Inflammatory macrophage treated with lipopolysaccharide for 4 hours (primary cell): ENCODE measurements at regions not wholly inside any gene's neighbourhood (a gene's known extent, or its start where the extent isn't known, plus 50 kb on each side); places are given as distances from the start of the nearest gene placed in this dataset.
A peak's percentile ranks its signal among the peaks of the same experiment; 100 is the strongest.
"Not testable (repeated sequence)": the region's sequence is repeated elsewhere in the genome, so short reads cannot be mapped to it uniquely, and the experiment has no call there.

Experiments
- DNase-seq: peaks from one replicate; pipeline ENCODE4 v3.0.0-alpha.2; 2020

DNA sequence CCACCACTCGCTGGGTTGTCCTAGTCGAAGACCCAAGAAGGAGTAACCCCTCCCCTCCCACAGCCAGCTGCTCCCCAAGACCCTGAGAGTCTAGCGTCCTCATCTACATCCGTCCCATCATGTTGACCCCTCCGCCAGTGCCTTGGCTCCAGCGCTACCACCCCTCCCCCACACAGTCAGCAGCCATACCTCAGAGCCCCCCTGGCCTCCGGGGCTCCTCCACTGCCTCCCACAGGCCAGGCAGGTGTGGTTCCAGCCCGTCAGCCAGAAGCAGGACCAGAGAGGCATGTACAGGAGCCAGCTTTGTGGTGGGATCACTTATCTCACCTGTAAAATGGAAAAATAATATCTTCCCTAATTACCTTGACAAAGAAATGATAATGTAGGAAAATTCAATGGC, 51.5 kb upstream of the PHF21B start:
- no peak for DNase-seq

DNA sequence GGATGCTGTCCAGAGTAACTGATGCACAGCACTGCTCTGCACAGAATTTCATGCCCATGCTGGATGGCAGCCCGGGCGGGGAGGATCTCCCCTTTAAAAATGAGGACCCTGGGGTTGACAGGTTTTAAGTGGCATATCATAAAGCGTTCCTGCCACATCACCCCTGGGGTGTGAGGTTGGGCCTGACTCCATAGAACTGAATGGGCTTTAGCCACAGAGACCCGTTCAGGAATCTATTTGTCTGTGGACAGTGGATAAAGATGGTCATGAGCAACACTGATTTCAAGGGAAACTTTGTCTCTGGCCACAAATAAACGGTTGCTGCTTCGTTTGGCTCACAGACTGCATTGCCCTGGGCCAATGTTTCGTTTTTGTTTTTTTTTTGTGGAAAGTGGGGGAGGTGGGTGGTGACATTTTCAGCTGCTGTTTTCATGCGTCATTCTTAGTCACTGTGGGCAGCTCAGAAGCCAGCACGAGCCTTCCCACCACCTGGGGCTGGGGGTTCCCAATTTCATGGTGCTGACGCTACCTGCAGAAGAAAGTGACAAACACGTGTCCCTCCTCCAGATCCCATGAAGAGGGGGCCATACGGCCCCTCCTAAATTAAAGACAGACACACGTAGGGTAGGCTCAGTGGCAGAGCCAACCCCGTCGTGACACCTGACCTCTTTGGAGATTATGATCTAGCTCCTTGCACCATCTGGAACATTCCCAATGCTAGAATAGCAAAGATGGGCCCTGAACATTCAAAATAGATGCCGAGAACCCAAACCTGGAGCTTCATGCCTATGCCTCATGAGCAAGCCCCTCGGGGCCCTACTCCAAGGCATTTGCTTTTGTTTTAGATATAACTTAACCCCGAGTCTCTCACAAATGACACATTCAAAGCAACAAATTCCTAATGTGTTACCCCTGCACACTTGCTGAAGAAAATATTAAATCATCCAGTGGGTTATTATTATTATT, 54.8 kb upstream of the PHF21B start:
- DNase-seq: peak; percentile 44

DNA sequence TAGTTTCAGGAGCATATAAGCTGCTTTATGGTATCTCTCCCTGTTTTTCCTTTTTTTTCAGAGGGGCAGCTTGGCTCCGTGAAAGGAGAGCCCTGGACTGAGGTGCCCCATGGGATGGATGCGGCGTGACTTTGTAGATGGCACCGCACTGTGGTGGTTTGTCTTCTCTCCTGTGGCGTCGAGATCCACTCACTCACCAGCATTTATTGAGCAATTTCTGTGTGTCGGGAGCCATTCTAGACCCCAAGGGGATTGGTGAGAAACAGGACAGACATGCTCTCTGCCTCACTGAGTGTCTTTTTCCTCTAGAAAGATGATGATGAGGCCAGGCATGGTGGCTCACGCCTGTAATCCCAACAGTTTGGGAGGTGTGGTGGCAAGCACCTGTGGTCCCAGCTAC, 55.9 kb upstream of the PHF21B start:
- no peak for DNase-seq

DNA sequence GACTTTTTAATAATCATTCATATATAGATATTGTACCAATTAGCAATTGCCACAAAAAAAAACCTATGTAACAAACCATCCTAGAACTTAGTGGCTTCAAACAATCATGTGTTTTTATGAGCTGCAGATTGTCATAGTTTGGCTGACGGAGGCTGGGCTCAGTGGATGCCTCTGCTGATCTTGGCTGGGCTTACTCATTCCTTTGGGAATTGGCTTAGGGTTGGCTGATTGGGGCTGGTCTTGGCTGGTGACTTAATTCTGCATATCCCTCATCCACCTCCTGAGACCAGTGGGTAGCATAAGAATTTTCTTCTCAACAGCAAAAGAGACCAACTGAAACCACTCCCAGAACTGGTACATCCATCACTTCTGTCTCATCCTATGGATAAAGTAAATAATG, 57.9 kb upstream of the PHF21B start:
- DNase-seq: no peak

DNA sequence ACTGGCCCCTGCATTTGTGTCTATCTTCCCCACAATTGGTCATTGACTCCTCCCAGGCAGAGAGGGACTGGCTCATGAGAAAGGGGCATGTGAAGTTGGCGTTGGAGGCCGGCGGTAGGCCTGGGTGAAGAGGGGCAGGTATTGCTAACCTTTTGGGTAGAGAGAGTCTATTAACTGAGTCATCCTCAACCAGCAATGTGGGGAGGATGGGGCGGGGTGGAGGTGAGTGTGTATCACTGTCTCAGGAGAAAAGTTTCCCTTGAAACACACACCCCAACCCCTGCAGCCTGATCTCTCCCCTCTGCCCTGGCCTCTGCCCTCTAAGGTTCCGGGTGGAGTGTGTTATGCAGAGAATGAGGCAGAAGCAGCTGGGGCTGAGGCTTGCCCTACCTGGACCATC, 60.1 kb upstream of the PHF21B start:
- DNase-seq: no peak

DNA sequence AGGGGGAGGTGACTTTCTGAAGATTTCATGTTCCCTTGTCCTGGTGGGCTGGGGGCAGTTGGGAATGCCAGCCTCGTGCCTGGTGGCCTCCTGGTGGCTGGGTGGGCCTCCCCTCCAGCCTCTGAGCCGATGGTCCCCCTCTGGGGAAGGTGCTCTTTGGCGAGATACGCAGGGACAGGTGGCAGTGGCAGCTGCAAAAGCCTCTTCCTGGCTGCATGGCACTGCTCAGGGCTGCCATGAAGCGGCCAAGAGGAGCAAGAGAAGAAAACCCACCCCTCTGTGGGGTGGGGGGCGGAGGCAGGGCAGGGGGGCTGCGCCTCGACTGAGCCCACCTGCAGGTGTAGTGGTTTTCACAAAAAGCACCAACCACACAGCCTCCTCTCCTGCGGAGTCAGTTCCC, 61.8 kb upstream of the PHF21B start:
- no peak for DNase-seq

DNA sequence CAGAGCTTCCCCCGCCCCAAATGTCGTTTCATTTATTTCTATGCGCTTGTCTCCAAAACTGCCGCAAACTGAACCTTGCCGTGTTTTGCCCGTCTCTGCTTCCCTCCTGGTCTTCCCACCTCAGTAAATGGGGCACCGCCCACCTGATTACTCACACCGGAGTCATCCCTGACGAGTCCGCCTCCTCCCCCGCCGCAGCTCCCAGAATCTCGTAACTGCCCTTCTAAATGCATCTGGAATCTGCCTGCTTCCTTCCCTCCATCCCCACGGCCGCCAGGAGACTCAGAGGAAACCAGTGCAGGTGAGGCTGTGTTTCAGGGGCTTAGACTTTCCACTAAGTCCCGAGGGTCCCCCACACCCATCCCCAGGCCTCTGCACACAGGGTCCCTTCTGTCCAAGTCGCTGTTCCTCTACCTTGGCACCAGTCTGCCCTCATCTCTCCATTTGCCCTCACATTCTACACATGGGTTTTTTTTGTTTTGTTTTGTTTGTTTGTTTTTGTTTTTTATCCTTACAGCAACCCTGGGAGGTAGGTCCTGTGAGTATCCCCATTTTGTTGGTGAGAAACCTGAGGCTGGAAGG, 62.6 kb upstream of the PHF21B start:
- peak; percentile 3 for DNase-seq

DNA sequence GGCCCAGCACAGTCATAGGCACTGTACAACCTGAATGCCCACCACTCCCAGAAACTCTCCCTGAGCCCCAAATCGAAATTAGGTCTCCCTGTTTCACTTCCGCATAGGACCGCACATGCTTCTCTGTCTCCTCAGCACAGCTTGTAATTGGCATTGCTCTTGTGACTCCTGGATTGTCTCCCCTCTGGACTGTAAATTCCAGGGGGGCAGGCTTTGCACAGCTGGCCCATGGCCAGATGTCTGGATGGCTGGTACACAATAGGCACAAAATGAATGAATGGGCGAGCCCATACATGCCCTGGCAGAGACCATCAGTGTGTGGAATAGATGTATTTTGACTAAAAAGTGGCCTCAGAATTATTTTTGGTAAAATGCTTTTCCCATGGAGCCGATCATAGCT, 63.3 kb upstream of the PHF21B start:
- DNase-seq: no peak

DNA sequence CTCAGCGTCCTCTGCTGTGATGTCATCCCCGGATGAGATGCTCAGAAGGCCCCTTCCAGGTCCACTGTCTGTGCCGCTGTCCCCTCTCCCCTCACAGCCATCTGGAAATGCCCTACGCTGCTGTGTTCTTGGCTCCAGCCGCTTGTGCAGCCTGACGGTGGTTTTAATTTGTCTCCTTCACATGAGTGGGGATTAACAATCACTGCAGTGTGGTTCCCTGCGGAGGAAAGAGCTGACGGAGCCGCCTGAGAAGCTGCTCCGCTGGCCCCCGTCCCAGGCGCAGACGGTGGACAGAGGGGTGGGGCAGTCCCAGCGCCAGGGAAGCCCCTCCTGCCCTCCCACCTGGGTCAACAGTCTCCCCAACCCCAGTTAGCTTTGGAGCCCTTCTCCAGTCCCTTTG, 67.5 kb upstream of the PHF21B start:
- DNase-seq: no peak

DNA sequence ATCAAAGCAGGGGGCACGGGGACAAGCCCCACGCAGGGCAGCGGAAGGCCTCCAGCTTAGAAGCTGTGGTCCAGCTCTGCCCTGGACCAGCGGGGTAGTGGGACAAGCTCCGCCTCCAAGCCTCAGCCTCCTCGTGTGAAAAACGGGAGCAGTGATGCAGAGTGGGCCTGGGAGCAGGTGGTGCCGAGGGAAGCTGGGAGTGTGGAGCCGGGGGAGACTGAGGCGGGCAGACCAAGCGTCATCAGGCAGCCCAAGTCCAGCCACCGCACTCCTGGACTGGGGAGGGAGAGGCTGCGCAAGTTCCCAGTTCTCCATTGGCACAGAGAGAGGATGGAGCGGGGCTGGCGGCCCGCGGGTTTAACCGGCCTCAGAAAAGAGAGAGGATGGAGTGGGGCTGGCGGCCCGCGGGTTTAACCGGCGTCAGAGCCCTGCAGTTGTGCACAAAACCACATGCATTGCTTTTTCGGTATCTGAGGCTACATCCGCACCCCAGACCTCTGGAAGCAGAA, 68.1 kb upstream of the PHF21B start:
- DNase-seq: no peak

DNA sequence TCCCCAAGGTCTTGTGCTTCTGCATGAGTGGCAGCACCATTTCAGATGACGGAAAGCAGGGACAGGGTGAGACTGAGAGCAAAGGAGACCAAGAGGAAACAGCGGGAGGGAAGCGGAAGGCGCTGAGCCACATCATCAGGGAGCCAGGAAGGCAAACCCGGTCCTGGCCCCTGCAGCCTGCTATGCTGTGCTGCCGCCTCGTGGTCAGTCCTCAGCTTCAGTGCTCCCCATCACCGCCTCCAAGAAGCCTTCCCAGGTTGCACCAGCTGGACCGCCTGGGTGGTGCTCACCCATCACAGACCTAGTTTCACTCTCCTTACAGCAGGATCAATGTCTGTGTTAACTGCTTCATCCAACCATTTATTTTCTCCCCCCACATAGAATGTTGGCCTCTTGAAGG, 73.0 kb upstream of the PHF21B start:
- DNase-seq: peak; percentile 16

DNA sequence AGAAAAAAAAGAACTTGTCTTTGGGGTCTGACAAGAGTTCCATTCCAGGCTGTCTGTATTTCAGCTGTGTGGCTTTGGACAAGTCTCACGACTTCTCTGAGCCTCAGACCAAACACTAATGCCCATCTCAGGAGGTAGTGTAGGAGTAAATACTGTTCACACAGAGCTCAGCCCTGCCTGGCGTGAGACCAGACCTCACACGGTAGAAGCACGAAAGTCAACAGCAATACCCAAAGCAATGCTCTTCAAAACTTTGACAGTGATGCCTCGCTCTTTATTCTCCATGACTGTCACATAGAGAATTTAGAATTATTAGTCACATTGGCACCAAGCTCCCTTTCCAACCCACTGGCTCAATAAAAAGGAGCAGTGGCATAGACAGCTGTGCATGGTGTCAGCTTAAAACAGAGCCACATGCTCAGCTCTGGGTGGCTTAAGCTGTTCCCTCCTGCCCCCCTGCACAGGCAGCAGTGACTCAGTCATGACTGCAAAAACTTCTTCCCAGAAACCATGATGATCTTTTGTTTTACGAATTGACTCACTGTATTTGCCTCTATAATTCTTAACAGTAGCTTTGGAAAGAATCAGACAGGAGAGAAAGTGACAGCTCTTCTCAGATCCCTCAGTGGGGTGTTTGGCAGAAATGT, 74.0 kb upstream of the PHF21B start:
- no peak for DNase-seq

DNA sequence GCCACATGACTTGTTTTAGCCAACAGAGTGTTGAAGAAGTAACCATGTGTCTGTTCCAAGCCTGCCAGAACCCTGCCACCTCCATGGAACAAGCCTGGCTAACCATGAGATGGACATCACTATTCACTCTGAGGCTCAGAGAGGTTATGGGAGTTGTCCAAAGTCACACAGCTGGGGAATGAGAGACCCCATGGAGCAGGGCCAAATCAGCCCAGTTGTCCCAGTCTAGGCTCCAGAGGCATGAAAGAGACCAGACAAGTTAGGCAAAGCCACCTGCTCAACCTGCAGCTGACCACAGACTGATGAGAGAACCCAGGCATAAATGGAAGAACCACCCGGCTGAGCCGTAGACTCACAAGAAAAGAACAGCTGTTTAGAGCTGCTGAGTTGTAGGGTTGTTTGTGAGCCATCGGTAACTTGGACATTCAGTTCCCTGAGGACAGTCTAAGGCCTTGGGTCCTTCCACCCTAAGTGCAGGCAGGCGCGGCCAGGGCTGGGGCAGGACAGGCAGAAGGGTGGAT, 74.7 kb upstream of the PHF21B start:
- no peak for DNase-seq

DNA sequence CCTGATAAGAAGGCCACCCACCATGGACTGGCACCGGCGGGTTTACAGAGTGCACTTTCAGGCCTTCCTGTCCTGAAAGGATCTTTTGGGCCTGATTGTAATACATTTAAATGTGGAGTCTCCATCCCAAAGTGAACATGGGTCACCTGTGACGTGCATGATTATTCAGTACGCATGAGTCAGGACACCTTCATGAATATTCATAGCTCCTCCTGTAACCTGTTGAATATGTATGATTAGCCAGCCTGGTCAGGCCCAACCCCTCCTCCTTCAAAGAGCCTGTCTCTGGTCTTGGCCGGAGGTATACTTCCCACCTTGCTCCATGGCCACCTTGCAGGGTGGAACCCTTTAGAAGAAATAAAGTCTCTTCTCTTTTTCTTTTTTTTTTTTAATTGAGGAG, 75.9 kb upstream of the NUP50 start:
- no peak for DNase-seq

DNA sequence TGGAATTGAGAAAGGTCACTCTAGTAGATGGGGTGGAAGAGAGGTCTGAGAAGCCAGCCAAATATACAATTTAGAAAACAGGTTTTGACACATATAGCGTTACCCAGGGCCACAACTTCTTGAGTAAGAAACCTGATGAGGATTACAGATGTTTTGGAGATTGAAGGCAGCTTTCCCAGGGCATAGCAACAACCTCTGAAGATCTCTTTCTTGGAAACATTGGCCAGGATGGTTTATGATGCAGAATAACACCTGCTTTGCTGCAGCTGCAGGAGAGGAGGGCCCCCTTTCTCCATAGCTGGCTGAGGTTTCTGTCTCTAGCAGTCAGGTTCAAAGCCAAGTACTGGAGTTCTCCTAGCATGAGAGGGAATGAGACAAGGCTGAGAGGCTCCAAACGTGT, 75.1 kb upstream of the NUP50 start:
- DNase-seq: no peak

DNA sequence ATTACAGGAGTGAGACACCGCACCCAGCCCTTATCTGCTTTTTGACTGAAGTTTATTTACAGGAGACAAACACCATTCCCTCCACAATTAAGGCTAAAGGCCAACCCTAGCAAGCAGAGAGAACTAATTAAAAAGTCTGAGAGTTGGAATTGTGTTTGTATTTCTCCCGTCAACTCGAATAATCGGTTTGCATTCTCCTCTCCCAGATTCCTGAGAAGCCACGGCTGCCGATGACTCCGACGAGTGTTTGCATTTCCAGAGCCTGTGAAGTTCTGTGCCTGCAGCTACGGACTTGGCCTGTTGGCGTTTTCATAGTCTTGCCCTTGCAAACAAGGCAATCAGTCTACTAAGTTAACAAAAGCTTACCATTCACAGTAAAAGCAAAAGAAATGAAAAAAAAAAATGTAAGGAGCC, 73.2 kb upstream of the NUP50 start:
- no peak for DNase-seq

DNA sequence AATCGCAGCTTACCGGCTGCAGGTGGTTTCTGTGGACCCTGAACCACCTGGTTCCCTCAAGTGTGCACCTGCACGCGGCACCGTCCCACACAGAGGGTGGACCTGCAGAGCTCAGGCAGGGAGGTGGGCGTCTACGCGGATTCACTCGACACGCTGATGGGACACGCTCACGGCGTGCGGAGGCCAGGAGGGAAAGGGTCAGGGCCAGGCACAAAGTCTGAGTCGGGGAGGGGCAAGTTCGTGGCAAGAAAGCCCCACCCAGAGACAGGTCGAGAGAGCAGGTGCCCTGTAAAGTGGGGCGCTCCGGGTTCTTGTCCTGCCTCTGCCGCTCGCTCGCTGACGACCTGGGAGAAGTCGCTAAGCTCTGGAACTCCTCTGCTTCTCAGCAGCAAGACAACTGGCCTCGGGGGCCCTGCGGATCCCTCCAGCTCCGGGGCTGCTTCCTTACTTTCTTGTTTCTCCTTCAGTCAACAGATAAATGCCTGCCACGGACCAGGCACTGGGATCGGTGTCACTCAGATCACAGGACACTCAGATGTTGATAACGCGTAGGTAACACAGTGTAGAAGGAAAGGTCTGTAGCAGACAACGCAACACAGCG, 72.4 kb upstream of the NUP50 start:
- no peak for DNase-seq

DNA sequence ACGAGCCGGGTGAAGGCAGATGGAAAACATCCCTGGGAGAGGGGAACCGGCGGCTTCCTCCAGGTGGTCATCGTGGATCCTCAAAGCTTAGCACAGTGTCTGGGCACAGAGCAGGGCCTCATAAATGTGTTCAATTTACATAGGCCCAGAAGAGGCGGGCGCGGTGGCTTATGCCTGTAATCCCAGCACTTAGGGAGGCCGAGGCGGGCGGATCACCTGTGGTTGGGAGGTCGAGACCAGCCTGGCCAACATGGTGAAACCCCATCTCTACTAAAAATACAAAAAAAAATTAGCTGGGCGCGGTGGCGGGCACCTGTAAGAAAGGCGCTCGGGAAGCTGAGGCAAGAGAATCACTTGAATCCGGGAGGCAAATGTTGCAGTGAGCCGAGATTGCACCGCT, 71.8 kb upstream of the NUP50 start:
- not testable (repeated sequence) for DNase-seq

DNA sequence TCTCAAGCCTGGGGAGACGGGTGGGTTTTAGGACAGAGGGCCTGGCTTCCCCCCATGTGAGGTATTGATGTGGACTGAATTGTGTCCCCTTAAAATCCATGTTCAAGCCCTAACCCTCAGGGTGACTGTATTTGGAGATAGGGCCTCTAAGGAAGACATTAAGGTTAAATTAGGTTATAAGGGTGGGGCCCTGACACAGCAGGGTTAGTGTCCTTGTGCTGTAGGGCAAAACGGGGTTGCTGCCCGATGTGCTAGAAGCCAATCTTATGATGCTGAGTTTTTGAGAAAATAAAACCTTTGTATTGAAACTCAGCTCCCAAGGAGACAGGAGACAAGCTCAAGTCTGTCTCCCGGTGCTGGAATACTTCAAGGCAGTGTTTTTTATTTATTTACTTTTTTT, 71.1 kb upstream of the NUP50 start:
- DNase-seq: no peak

DNA sequence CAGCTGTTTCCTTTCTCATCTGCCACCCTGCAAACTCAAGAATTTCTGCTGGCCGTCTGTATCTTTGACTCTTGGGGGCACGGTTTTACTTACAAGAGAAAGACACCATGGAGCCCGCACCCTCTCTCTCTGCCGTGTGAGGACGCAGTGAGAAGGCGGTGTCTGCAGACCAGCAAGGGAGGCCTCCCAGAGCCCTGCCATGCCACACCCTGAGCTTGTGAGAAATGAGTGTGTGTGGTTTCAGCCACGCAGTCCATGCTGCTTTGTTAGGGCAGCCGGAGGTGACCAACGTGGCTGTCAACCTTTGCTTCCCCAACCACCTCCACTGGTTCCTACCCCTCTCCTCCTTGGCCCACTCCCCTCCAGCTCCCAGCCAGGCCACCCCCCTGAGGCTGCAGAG, 70.1 kb upstream of the NUP50 start:
- no peak for DNase-seq

DNA sequence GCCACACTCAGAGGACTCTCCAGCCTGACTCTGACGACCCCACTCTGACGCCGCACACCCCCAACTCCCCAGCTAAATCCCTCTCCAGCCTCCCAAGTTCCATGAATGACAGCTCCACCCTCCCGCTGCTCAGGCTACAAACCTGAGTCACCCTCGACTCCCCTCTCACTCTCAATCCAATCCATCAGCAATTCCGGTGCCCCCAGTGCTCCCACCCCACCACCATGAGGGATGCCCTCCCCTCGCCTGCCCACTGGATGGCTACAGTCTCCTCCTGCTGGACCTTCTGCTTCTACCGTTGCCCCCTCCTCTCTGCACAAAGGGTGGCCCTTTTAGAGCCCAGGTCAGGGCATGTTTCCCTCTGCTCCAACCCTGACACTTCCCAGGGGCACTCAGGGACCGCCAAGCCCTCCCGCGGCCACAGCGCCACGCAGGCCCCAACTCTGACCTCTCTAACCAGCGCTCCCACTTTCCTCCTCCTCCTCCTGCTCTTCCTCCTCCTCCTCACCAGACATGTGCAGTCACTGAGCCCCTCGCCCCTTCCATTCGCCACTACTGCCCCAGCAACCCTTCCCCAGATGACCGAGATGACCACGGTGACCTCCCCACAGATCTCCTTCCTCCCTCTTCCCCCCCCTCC, 69.5 kb upstream of the NUP50 start:
- no peak for DNase-seq

DNA sequence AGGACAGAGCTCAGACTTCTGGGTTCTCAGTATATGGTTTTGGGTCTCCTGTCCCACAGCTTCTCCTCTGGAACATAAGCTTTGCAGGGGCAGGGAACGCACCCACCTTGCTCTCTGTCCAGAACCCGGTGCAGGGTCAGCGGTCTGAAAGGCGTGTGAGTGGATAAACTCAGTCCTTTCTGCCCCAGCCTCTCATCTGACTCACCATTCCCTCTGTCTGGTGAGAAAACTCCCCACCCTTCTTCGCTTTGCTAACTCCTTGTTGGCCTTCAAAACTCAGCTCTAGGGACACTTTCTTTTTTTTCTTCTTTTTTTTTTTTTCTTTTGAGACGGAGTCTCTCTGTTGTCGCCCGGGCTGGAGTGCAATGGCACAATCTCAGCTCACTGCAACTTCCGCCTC, 68.9 kb upstream of the NUP50 start:
- DNase-seq: no peak
